GM23338 (cell line): ENCODE measurements at regions not wholly inside any gene's neighbourhood (a gene's known extent, or its start where the extent isn't known, plus 50 kb on each side); places are given as distances from the start of the nearest gene placed in this dataset.

Source experiments
- ATAC-seq: fragments of 200-7000 bp; cut with Tn5 transposase; 3 replicates; pipeline ENCODE4 v1.9.1; 2020
- DNase-seq: peaks from one replicate; pipeline ENCODE4 v3.0.0-alpha.2; 2015; ENCODE audit warnings: low spot score
- H2AFZ ChIP-seq: fragments of 200-600 bp; sonication (generic); 2 replicates; pipeline ENCODE4 v1.8.0; 2016; ENCODE audit warnings: antibody characterized with exemption, mild to moderate bottlenecking, moderate library complexity
- H3F3A ChIP-seq: fragments of 200-600 bp; sonication (generic); replicated peaks from 2 replicates; pipeline ENCODE4 v1.8.0; 2017; ENCODE audit warnings: antibody characterized with exemption, mixed run types, low read depth
- H3K27ac ChIP-seq: fragments of 200-600 bp; sonication (generic); 2 replicates; pipeline ENCODE4 v1.6.1; 2016; ENCODE audit warnings: low read depth
- H3K27me3 ChIP-seq: fragments of 200-600 bp; sonication (generic); 2 replicates; pipeline ENCODE4 v1.8.0; 2016; ENCODE audit warnings: mild to moderate bottlenecking, mixed run types, moderate library complexity; ENCODE audit not compliant: insufficient read depth
- H3K36me3 ChIP-seq: fragments of 200-600 bp; sonication (generic); 2 replicates; pipeline ENCODE4 v1.8.0; 2016; ENCODE audit warnings: mild to moderate bottlenecking; ENCODE audit not compliant: insufficient read depth
- H3K4me1 ChIP-seq: fragments of 200-600 bp; sonication (generic); 2 replicates; pipeline ENCODE4 v1.8.0; 2016; ENCODE audit warnings: mild to moderate bottlenecking, moderate library complexity; ENCODE audit not compliant: insufficient read depth
- H3K4me2 ChIP-seq: fragments of 200-600 bp; sonication (generic); 2 replicates; pipeline ENCODE4 v1.7.1; 2017; ENCODE audit warnings: mixed run types
- H3K4me3 ChIP-seq: fragments of 200-600 bp; sonication (generic); 2 replicates; pipeline ENCODE4 v1.6.1; 2016; ENCODE audit warnings: mixed run types
- H3K79me2 ChIP-seq: fragments of 200-600 bp; sonication (generic); replicated peaks from 2 replicates; pipeline ENCODE4 v1.8.0; 2017; ENCODE audit warnings: mild to moderate bottlenecking; ENCODE audit not compliant: insufficient read depth
- H3K9me2 ChIP-seq: fragments of 200-600 bp; sonication (generic); 2 replicates; pipeline ENCODE4 v1.8.0; 2017; ENCODE audit not compliant: insufficient read depth
- H4K20me1 ChIP-seq: fragments of 200-600 bp; sonication (generic); replicated peaks from 2 replicates; pipeline ENCODE4 v1.8.0; 2017; ENCODE audit warnings: mild to moderate bottlenecking; ENCODE audit not compliant: insufficient read depth
- H3K27ac Mint-ChIP-seq: 2 replicates; pipeline ENCODE4 v1.8.0; 2020; ENCODE audit warnings: inconsistent platforms, mild to moderate bottlenecking, moderate library complexity, mixed read lengths
- H3K27me3 Mint-ChIP-seq: 3 replicates; pipeline ENCODE4 v1.8.0; 2022; ENCODE audit warnings: low read depth, mild to moderate bottlenecking, moderate library complexity, mixed read lengths, inconsistent platforms; ENCODE audit not compliant: insufficient read depth, poor library complexity
- H3K36me3 Mint-ChIP-seq: 3 replicates; pipeline ENCODE4 v1.8.0; 2021; ENCODE audit warnings: low read depth, mild to moderate bottlenecking, inconsistent platforms, moderate library complexity, mixed read lengths
- H3K4me1 Mint-ChIP-seq: 3 replicates; pipeline ENCODE4 v1.8.0; 2020; ENCODE audit warnings: mild to moderate bottlenecking, inconsistent platforms, mixed read lengths
- H3K4me3 Mint-ChIP-seq: 3 replicates; pipeline ENCODE4 v1.8.0; 2021; ENCODE audit warnings: moderate library complexity, mild to moderate bottlenecking, inconsistent platforms, mixed read lengths
- H3K9me3 Mint-ChIP-seq: 3 replicates; pipeline ENCODE4 v1.8.0; 2020; ENCODE audit warnings: moderate library complexity, mild to moderate bottlenecking, inconsistent platforms, mixed read lengths
- CREB1 ChIP-seq: fragments of 250-450 bp; sonication (Bioruptor Pico); IDR thresholded peaks from 2 replicates; pipeline ENCODE4 v1.5.0; 2020; ENCODE audit warnings: low read depth, mild to moderate bottlenecking, moderate library complexity
- CTCF ChIP-seq, 2 experiments: fragments of 200-600 bp in 1 of 2; sonication (generic) in 1 of 2; conservative IDR thresholded peaks; 2 replicates each; pipeline versions ENCODE4 v1.5.1 to v1.6.1; 2016 to 2017; ENCODE audit warnings: antibody characterized with exemption in 2 of 2, low read depth in 2 of 2, mild to moderate bottlenecking in 2 of 2, moderate library complexity in 1 of 2
- EZH2 ChIP-seq: fragments of 200-600 bp; sonication (generic); IDR thresholded peaks from one replicate; pipeline ENCODE4 v1.8.0; 2017; ENCODE audit warnings: antibody characterized with exemption, mild to moderate bottlenecking, low read depth; ENCODE audit not compliant: unreplicated experiment
- EZH2phosphoT487 ChIP-seq: fragments of 200-600 bp; sonication (generic); IDR thresholded peaks from one replicate; pipeline ENCODE4 v1.8.1; 2018; ENCODE audit warnings: antibody characterized with exemption; ENCODE audit not compliant: unreplicated experiment
- JUNB ChIP-seq: IDR thresholded peaks from one replicate; pipeline ENCODE4 v1.6.1; 2016; ENCODE audit warnings: antibody characterized with exemption; ENCODE audit not compliant: unreplicated experiment
- NANOG ChIP-seq: IDR thresholded peaks from 2 replicates; pipeline ENCODE4 v1.6.1; 2016; ENCODE audit warnings: antibody characterized with exemption, borderline replicate concordance
- POLR2AphosphoS5 ChIP-seq: IDR thresholded peaks from 2 replicates; pipeline ENCODE4 v1.6.1; 2016; ENCODE audit warnings: antibody characterized with exemption, low read depth
- REST ChIP-seq: IDR thresholded peaks from one replicate; pipeline ENCODE4 v1.6.1; 2018; ENCODE audit warnings: antibody characterized with exemption; ENCODE audit not compliant: unreplicated experiment
- STAT1 ChIP-seq: IDR thresholded peaks from one replicate; pipeline ENCODE4 v1.6.1; 2016; ENCODE audit warnings: antibody characterized with exemption; ENCODE audit not compliant: unreplicated experiment
- ZNF114 ChIP-seq: fragments of 250-450 bp; sonication (Bioruptor Pico); IDR thresholded peaks from 2 replicates; pipeline ENCODE4 v1.5.0; 2020; ENCODE audit warnings: mild to moderate bottlenecking, moderate library complexity
- ZNF331 ChIP-seq: fragments of 250-450 bp; sonication (Bioruptor Pico); IDR thresholded peaks from 2 replicates; pipeline ENCODE4 v1.5.0; 2020; ENCODE audit warnings: low read depth, mild to moderate bottlenecking, moderate library complexity
- TF ChIP-seq, protein P1 (sequence below): IDR thresholded peaks from 2 replicates; pipeline ENCODE4 v1.6.1; 2016; ENCODE audit warnings: antibody characterized with exemption
- TF ChIP-seq, protein P2 (sequence below): fragments of 250-450 bp; sonication (Bioruptor Pico); IDR thresholded peaks from 2 replicates; pipeline ENCODE4 v1.5.0; 2020; ENCODE audit warnings: mild to moderate bottlenecking, moderate library complexity

GRCh38 chr21:14890141-14890540, 174.7 kb downstream of the NRIP1 start:
- TF ChIP-seq, protein P1, sequence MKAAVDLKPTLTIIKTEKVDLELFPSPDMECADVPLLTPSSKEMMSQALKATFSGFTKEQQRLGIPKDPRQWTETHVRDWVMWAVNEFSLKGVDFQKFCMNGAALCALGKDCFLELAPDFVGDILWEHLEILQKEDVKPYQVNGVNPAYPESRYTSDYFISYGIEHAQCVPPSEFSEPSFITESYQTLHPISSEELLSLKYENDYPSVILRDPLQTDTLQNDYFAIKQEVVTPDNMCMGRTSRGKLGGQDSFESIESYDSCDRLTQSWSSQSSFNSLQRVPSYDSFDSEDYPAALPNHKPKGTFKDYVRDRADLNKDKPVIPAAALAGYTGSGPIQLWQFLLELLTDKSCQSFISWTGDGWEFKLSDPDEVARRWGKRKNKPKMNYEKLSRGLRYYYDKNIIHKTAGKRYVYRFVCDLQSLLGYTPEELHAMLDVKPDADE, result no peak
- TF ChIP-seq ZNF114 (CRISPR knock-in tag) (no peak), ZNF331 (CRISPR knock-in tag) (no peak), EZH2phosphoT487 (no peak), JUNB (no peak), NANOG (no peak), STAT1 (no peak), CTCF (conservative IDR thresholded peaks at IDR 0.05; ENCODE audit: low read depth in 2 of 2) (no peak), CREB1 (CRISPR knock-in tag) (no peak), REST (no peak), POLR2AphosphoS5 (no peak), EZH2 (no peak)
- TF ChIP-seq, protein P2, sequence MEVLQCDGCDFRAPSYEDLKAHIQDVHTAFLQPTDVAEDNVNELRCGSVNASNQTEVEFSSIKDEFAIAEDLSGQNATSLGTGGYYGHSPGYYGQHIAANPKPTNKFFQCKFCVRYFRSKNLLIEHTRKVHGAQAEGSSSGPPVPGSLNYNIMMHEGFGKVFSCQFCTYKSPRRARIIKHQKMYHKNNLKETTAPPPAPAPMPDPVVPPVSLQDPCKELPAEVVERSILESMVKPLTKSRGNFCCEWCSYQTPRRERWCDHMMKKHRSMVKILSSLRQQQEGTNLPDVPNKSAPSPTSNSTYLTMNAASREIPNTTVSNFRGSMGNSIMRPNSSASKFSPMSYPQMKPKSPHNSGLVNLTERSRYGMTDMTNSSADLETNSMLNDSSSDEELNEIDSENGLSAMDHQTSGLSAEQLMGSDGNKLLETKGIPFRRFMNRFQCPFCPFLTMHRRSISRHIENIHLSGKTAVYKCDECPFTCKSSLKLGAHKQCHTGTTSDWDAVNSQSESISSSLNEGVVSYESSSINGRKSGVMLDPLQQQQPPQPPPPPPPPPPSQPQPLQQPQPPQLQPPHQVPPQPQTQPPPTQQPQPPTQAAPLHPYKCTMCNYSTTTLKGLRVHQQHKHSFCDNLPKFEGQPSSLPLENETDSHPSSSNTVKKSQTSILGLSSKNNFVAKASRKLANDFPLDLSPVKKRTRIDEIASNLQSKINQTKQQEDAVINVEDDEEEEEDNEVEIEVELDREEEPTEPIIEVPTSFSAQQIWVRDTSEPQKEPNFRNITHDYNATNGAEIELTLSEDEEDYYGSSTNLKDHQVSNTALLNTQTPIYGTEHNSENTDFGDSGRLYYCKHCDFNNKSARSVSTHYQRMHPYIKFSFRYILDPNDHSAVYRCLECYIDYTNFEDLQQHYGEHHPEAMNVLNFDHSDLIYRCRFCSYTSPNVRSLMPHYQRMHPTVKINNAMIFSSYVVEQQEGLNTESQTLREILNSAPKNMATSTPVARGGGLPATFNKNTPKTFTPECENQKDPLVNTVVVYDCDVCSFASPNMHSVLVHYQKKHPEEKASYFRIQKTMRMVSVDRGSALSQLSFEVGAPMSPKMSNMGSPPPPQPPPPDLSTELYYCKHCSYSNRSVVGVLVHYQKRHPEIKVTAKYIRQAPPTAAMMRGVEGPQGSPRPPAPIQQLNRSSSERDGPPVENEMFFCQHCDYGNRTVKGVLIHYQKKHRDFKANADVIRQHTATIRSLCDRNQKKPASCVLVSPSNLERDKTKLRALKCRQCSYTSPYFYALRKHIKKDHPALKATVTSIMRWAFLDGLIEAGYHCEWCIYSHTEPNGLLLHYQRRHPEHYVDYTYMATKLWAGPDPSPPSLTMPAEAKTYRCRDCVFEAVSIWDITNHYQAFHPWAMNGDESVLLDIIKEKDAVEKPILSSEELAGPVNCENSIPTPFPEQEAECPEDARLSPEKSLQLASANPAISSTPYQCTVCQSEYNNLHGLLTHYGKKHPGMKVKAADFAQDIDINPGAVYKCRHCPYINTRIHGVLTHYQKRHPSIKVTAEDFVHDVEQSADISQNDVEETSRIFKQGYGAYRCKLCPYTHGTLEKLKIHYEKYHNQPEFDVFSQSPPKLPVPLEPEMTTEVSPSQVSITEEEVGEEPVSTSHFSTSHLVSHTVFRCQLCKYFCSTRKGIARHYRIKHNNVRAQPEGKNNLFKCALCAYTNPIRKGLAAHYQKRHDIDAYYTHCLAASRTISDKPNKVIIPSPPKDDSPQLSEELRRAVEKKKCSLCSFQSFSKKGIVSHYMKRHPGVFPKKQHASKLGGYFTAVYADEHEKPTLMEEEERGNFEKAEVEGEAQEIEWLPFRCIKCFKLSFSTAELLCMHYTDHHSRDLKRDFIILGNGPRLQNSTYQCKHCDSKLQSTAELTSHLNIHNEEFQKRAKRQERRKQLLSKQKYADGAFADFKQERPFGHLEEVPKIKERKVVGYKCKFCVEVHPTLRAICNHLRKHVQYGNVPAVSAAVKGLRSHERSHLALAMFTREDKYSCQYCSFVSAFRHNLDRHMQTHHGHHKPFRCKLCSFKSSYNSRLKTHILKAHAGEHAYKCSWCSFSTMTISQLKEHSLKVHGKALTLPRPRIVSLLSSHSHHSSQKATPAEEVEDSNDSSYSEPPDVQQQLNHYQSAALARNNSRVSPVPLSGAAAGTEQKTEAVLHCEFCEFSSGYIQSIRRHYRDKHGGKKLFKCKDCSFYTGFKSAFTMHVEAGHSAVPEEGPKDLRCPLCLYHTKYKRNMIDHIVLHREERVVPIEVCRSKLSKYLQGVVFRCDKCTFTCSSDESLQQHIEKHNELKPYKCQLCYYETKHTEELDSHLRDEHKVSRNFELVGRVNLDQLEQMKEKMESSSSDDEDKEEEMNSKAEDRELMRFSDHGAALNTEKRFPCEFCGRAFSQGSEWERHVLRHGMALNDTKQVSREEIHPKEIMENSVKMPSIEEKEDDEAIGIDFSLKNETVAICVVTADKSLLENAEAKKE (CRISPR knock-in tag), result no peak
- no peaks in the 10 kb centered on the region for H3K9me3 Mint-ChIP-seq

More at GRCh38 chr21:14890141-14890540, 174.7 kb downstream of the NRIP1 start:
- no peak overlapping the region for H3K4me3 ChIP-seq
- H3K4me2 ChIP-seq, result no peak overlapping the region
- Mint-ChIP-seq H3K27me3 (no peaks in the 10 kb centered on the region), H3K4me3 (no peak overlapping the region), H3K27ac (no peak overlapping the region), H3K36me3 (no peaks in the 10 kb centered on the region), H3K4me1 (peaks cover 5% of the 10 kb centered on the region; the same call in 2 of the 3 replicates)
- H3K9me2 ChIP-seq, result 0 out of 2 replicates have a peak, but pooled peaks cover 3% of the 10 kb centered on the region
- no peak overlapping the region for H2AFZ ChIP-seq
- H3K27me3 ChIP-seq, result no peaks in the 10 kb centered on the region
- ATAC-seq (no peak), DNase-seq (no peak)
- H3F3A ChIP-seq, result no peaks in the 10 kb centered on the region
- no peak overlapping the region for H3K27ac ChIP-seq
- H4K20me1 ChIP-seq, result no peaks in the 10 kb centered on the region
- no peaks in the 10 kb centered on the region for H3K79me2 ChIP-seq
- H3K4me1 ChIP-seq, result peaks cover 6% of the 10 kb centered on the region; the same call in 1 of the 2 replicates
- H3K36me3 ChIP-seq, result no peaks in the 10 kb centered on the region
